A549 (cell line): ENCODE measurements at regions not wholly inside any gene's neighbourhood (a gene's known extent, or its start where the extent isn't known, plus 50 kb on each side); places are given as distances from the start of the nearest gene placed in this dataset.

Experiments
- ATAC-seq, 2 experiments: fragments of 200-7000 bp in 1 of 2; fragments of >200 bp in 1 of 2; cut with Nextera tagmentation in 1 of 2; cut with Tn5 transposase in 1 of 2; 3 replicates each; pipeline versions ENCODE4 v1.8.0 to v1.9.1; 2018 to 2020; ENCODE audit warnings: mild to moderate bottlenecking in 1 of 2, moderate library complexity in 1 of 2
- CTCF ChIA-PET: fragments of 300-600 bp; sonication (Branson Sonifier 250); formaldehyde crosslinking; extraction: SDS; loops from one replicate; lab custom pipeline; 2021; ENCODE audit warnings: antibody characterized with exemption, inconsistent platforms; lab: Yijun Ruan, JAX
- POLR2A ChIA-PET: fragments of 350-600 bp; formaldehyde crosslinking; extraction: SDS; loops from one replicate; lab custom pipeline; 2021; ENCODE audit warnings: antibody characterized with exemption, inconsistent platforms; lab: Yijun Ruan, JAX
- DNase-seq, 2 experiments: peaks; one replicate each; pipeline versions ENCODE4 v3.0.0 to v3.0.0-alpha.2; 2011 to 2016; ENCODE audit warnings: low read depth in 1 of 2, low spot score in 1 of 2
- FAIRE-seq: peaks from 2 replicates; lab custom pipeline; 2011; peaks lifted over from hg19 to GRCh38; lab: Jason Lieb, UNC
- H3K27ac ChIP-seq, 2 experiments: fragments of >200 bp; sonication (Bioruptor Twin); formaldehyde crosslinking; 3 replicates each; pipeline ENCODE4 v1.5.1; 2016 to 2017
- H3K4me1 ChIP-seq: fragments of >200 bp; sonication (Bioruptor Twin); formaldehyde crosslinking; 3 replicates; pipeline ENCODE4 v1.6.1; 2016
- H3K4me2 ChIP-seq: fragments of >200 bp; sonication (Bioruptor Twin); formaldehyde crosslinking; 3 replicates; pipeline ENCODE4 v1.6.1; 2016
- H3K4me3 ChIP-seq: fragments of >200 bp; sonication (Bioruptor Twin); formaldehyde crosslinking; 3 replicates; pipeline ENCODE4 v1.5.1; 2016
- H3K9me3 ChIP-seq: fragments of >200 bp; sonication (Bioruptor Twin); formaldehyde crosslinking; 3 replicates; pipeline ENCODE4 v1.6.1; 2016
- CTCF ChIP-seq: fragments of >200 bp; sonication (Bioruptor Twin); formaldehyde crosslinking; IDR thresholded peaks from 3 replicates; pipeline ENCODE4 v1.5.1; 2016
- EHF ChIP-seq: fragments of 250-450 bp; sonication (Bioruptor Pico); IDR thresholded peaks from 2 replicates; pipeline ENCODE4 v1.5.0; 2020; ENCODE audit warnings: mild to moderate bottlenecking
- ESRRA ChIP-seq: fragments of 150-350 bp; IDR thresholded peaks from 2 replicates; pipeline ENCODE4 v1.6.1; 2014; ENCODE audit warnings: mild to moderate bottlenecking, low read length, borderline replicate concordance
- FOSL2 ChIP-seq, 2 experiments: fragments of 450-650 bp in 1 of 2; fragments of >200 bp in 1 of 2; sonication (Bioruptor Twin) in 1 of 2; formaldehyde crosslinking; IDR thresholded peaks; 2 replicates each; pipeline versions ENCODE4 v1.5.0 to v1.6.1; 2016 to 2020; ENCODE audit warnings: mild to moderate bottlenecking in 1 of 2, moderate library complexity in 1 of 2
- HDAC2 ChIP-seq: fragments of 200-600 bp; sonication (generic); IDR thresholded peaks from 2 replicates; pipeline ENCODE4 v1.6.1; 2016
- KDM5A ChIP-seq: fragments of 200-600 bp; sonication (generic); IDR thresholded peaks from 2 replicates; pipeline ENCODE4 v1.6.1; 2016; ENCODE audit warnings: antibody characterized with exemption, mild to moderate bottlenecking
- MAZ ChIP-seq: fragments of 150-350 bp; IDR thresholded peaks from 2 replicates; pipeline ENCODE4 v1.6.1; 2014; ENCODE audit warnings: antibody characterized with exemption, low read depth, low read length, borderline replicate concordance
- MYC ChIP-seq: IDR thresholded peaks from 2 replicates; pipeline ENCODE4 v1.6.1; 2012; ENCODE audit warnings: mild to moderate bottlenecking, inconsistent platforms, low read length, improper control_type of control experiment, borderline replicate concordance
- NPAS2 ChIP-seq: fragments of 250-450 bp; sonication (Bioruptor Pico); IDR thresholded peaks from 2 replicates; pipeline ENCODE4 v1.8.0; 2022; ENCODE audit warnings: mild to moderate bottlenecking, moderate library complexity, borderline replicate concordance
- POLR2AphosphoS2 ChIP-seq: conservative IDR thresholded peaks from 2 replicates; pipeline ENCODE4 v1.6.1; 2012; ENCODE audit warnings: low read length, improper control_type of control experiment, inconsistent platforms
- RAD21 ChIP-seq, 2 experiments: fragments of >200 bp in 1 of 2; sonication (Bioruptor Twin) in 1 of 2; formaldehyde crosslinking in 1 of 2; IDR thresholded peaks in 1 of 2; conservative IDR thresholded peaks in 1 of 2; 2 replicates in 1 of 2; 3 replicates in 1 of 2; pipeline ENCODE4 v1.6.1; 2012 to 2018; ENCODE audit warnings: inconsistent platforms in 1 of 2
- RCOR1 ChIP-seq: fragments of 150-350 bp; IDR thresholded peaks from 2 replicates; pipeline ENCODE4 v1.6.1; 2014; ENCODE audit warnings: antibody characterized with exemption, low read length, low read depth
- RFX5 ChIP-seq: fragments of 450-650 bp; IDR thresholded peaks from 2 replicates; pipeline ENCODE4 v1.7.1; 2014; ENCODE audit warnings: antibody characterized with exemption, mild to moderate bottlenecking, moderate library complexity
- ZNF302 ChIP-seq: fragments of 250-450 bp; sonication (Bioruptor Pico); IDR thresholded peaks from 2 replicates; pipeline ENCODE4 v1.9.0; 2021; ENCODE audit warnings: inconsistent platforms, mild to moderate bottlenecking, moderate library complexity
- WGBS: methylation state at CpG from one replicate; pipeline ENCODE4 v1.1.6; 2017; ENCODE audit errors: missing lambda C conversion rate; 5-methylcytosine and 5-hydroxymethylcytosine counted together
- TF ChIP-seq, protein P1 (sequence below): fragments of 150-350 bp; IDR thresholded peaks from 2 replicates; pipeline ENCODE4 v1.6.1; 2014; ENCODE audit warnings: low read depth, mild to moderate bottlenecking, low read length
- TF ChIP-seq, protein P2 (sequence below): IDR thresholded peaks from 2 replicates; pipeline ENCODE4 v1.6.1; 2012

DNA sequence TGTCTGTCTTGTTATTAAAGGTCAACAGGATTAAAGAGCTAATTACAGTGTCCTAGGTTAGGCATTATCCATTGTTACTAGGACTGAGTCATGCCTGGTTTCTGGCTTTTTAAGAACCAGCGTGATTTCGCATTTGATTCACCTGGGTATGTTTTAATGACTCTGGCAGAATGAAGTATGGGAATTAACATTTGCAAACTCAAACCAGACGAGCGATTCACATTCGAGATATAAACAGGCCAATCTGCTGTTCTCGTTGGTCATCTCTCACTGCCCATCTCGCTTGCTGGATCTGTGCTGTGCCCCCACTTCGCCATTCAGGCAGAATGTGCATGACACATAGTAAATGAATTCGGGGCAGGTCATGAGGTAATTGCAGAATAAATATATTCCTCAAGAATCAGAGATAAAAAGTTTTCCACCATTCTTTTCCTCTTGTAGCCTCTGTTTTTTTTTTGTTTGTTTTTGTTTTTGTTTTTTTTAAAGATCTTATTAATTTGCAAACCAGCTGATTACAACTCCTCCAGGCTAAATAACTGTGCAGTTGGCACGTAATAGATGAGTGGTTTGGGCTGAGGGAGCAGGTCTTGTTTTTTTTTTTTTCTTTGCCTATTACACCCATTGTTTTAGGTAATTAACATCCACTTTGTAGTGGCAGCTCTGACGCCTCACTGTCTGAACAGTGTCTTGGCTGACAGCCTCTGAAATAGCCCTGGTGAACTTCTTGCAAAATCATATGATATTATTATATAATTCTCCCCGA lies 313.5 kb upstream of the MSX2 start:
- FAIRE-seq, result peak; percentile 39
- H3K9me3 ChIP-seq, result peaks cover 3% of the 10 kb centered on the region; the same call in 1 of the 3 replicates
- H3K4me1 ChIP-seq, result peaks cover 42% of the 10 kb centered on the region; the same call in 2 of the 3 replicates
- 36% methylated on average over 12 of the region's 12 CpGs for WGBS
- ATAC-seq, result peak; percentile 64 to 75; a peak in 5 of 6 replicates
- DNase-seq, result peak; percentile 16 to 41
- no peak overlapping the region for H3K4me3 ChIP-seq
- H3K27ac ChIP-seq, result peak overlapping the region; percentile 40 to 50; a peak in 3 of 6 replicates
- CTCF ChIA-PET, result interaction anchor here (1.1 to 8.4 kb wide), 7 partner anchors 9 to 341 kb away, joined by 3 to 63 read pairs (median 6); no protein-coding TSS in a partner anchor
- TF ChIP-seq FOSL2 (IDR thresholded peaks at IDR 0.05) (no peak), FOSL2 (CRISPR knock-in tag; IDR thresholded peaks at IDR 0.05) (no peak), NPAS2 (CRISPR knock-in tag) (no peak), EHF (no peak), MAZ (no peak), RFX5 (no peak), RAD21 (conservative IDR thresholded peaks at IDR 0.05 in 1 of 2, IDR thresholded peaks at IDR 0.05 in 1 of 2) (no peak), RCOR1 (no peak), ESRRA (no peak), HDAC2 (no peak), MYC (no peak), CTCF (no peak), POLR2AphosphoS2 (no peak)
- TF ChIP-seq, protein P1, sequence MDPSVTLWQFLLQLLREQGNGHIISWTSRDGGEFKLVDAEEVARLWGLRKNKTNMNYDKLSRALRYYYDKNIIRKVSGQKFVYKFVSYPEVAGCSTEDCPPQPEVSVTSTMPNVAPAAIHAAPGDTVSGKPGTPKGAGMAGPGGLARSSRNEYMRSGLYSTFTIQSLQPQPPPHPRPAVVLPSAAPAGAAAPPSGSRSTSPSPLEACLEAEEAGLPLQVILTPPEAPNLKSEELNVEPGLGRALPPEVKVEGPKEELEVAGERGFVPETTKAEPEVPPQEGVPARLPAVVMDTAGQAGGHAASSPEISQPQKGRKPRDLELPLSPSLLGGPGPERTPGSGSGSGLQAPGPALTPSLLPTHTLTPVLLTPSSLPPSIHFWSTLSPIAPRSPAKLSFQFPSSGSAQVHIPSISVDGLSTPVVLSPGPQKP, result no peak
- TF ChIP-seq, all 56 proteins: peak for 0
- POLR2A ChIA-PET, result interaction anchor here (0.7 kb wide), 1 partner anchor 1150 kb away, joined by 4 read pairs; no protein-coding TSS in a partner anchor
- H3K4me2 ChIP-seq, result peak overlapping the region; percentile 64

- ChIA-PET POLR2A (interaction anchor here (0.7 kb wide), 1 partner anchor 1149 kb away, joined by 4 read pairs; no protein-coding TSS in a partner anchor), CTCF (interaction anchor here (1.2 to 8.4 kb wide), 3 partner anchors 9 to 85 kb away, joined by 7 to 63 read pairs (median 11); no protein-coding TSS in a partner anchor)
- H3K4me2 ChIP-seq, result peak overlapping the region; percentile 64
- peak overlapping the region; percentile 40 to 50; a peak in 3 of 6 replicates for H3K27ac ChIP-seq
- peaks cover 42% of the 10 kb centered on the region; the same call in 2 of the 3 replicates for H3K4me1 ChIP-seq
- no peak for TF ChIP-seq KDM5A
- TF ChIP-seq HDAC2, result no peak
- TF ChIP-seq ZNF302 (CRISPR knock-in tag), result no peak
- TF ChIP-seq RCOR1, result no peak
- TF ChIP-seq, protein P2, sequence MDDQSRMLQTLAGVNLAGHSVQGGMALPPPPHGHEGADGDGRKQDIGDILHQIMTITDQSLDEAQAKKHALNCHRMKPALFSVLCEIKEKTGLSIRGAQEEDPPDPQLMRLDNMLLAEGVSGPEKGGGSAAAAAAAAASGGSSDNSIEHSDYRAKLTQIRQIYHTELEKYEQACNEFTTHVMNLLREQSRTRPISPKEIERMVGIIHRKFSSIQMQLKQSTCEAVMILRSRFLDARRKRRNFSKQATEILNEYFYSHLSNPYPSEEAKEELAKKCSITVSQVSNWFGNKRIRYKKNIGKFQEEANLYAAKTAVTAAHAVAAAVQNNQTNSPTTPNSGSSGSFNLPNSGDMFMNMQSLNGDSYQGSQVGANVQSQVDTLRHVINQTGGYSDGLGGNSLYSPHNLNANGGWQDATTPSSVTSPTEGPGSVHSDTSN, result no peak
- TF ChIP-seq, protein P1, result no peak
- FAIRE-seq (no peak), DNase-seq (no peak), ATAC-seq (no peak)
- H3K9me3 ChIP-seq, result peaks cover 3% of the 10 kb centered on the region; the same call in 1 of the 3 replicates
- no peak overlapping the region for H3K4me3 ChIP-seq
- WGBS, result 53% methylated on average over 4 of the region's 4 CpGs
These were observed 312.9 kb upstream of the MSX2 start for GRCh38 chr5:174411479-174411819.
